ENCODE measurements at regions not wholly inside any gene's neighbourhood (a gene's known extent, or its start where the extent isn't known, plus 50 kb on each side); places are given as distances from the start of the nearest gene placed in this dataset.

- DNase-seq (ENCODE audit: low read depth in 2 of 2): no peak
Measured at GRCh38 chr16:66146798-66147197, 219.7 kb upstream of the CDH5 start.

- DNase-seq (ENCODE audit: low read depth in 2 of 2): no peak
Measured at GRCh38 chr16:66144641-66145040, 221.8 kb upstream of the CDH5 start.

GRCh38 chr16:66143415-66143814 lies 223.1 kb upstream of the CDH5 start:
- no peak for DNase-seq (ENCODE audit: low read depth in 2 of 2)

- DNase-seq (ENCODE audit: low read depth in 2 of 2): no peak
Measured at GRCh38 chr16:66141885-66142284, 224.6 kb upstream of the CDH5 start.

- DNase-seq (ENCODE audit: low read depth in 2 of 2): no peak
Measured at GRCh38 chr16:66137853-66138252, 228.6 kb upstream of the CDH5 start.

GRCh38 chr16:66136841-66137240 lies 229.7 kb upstream of the CDH5 start:
- DNase-seq (ENCODE audit: low read depth in 2 of 2): no peak

- no peak for DNase-seq (ENCODE audit: low read depth in 2 of 2)
Measured at GRCh38 chr16:66135838-66136237, 230.7 kb upstream of the CDH5 start.

- DNase-seq (ENCODE audit: low read depth in 2 of 2): no peak
Measured at GRCh38 chr16:66135421-66135831, 231.1 kb upstream of the CDH5 start.

GRCh38 chr16:66134875-66135274 lies 231.6 kb upstream of the CDH5 start:
- no peak for DNase-seq (ENCODE audit: low read depth in 2 of 2)

GRCh38 chr16:66133643-66134338 lies 232.7 kb upstream of the CDH5 start:
- no peak for DNase-seq (ENCODE audit: low read depth in 2 of 2)

GRCh38 chr16:66131895-66132294 lies 234.6 kb upstream of the CDH5 start:
- no peak for DNase-seq (ENCODE audit: low read depth in 2 of 2)

- DNase-seq (ENCODE audit: low read depth in 2 of 2): no peak
Measured at GRCh38 chr16:66131156-66131807, 235.2 kb upstream of the CDH5 start.

- DNase-seq (ENCODE audit: low read depth in 2 of 2): no peak
Measured at GRCh38 chr16:66130296-66130905, 236.1 kb upstream of the CDH5 start.

GRCh38 chr16:66129196-66129595 lies 237.3 kb upstream of the CDH5 start:
- no peak for DNase-seq (ENCODE audit: low read depth in 2 of 2)

GRCh38 chr16:66128371-66128770 lies 238.1 kb upstream of the CDH5 start:
- no peak for DNase-seq (ENCODE audit: low read depth in 2 of 2)

- DNase-seq (ENCODE audit: low read depth in 2 of 2): no peak
Measured at GRCh38 chr16:66127459-66128370, 238.8 kb upstream of the CDH5 start.

- DNase-seq (ENCODE audit: low read depth in 2 of 2): no peak
Measured at GRCh38 chr16:66121466-66121865, 245.0 kb upstream of the CDH5 start.

- no peak for DNase-seq (ENCODE audit: low read depth in 2 of 2)
Measured at GRCh38 chr16:66120656-66121055, 245.8 kb upstream of the CDH5 start.

- DNase-seq (ENCODE audit: low read depth in 2 of 2): no peak
Measured at GRCh38 chr16:66116163-66117002, 250.1 kb upstream of the CDH5 start.

GRCh38 chr16:66115373-66115772 lies 251.1 kb upstream of the CDH5 start:
- DNase-seq (ENCODE audit: low read depth in 2 of 2): no peak

GRCh38 chr16:66113223-66113622 lies 253.3 kb upstream of the CDH5 start:
- DNase-seq (ENCODE audit: low read depth in 2 of 2): no peak
